DMS53 (cell line): ENCODE measurements at regions not wholly inside any gene's neighbourhood (a gene's known extent, or its start where the extent isn't known, plus 50 kb on each side); places are given as distances from the start of the nearest gene placed in this dataset.
A peak's percentile ranks its signal among the peaks of the same experiment; 100 is the strongest.
"Not testable (repeated sequence)": the region's sequence is repeated elsewhere in the genome, so short reads cannot be mapped to it uniquely, and the experiment has no call there.

Source experiments
- DNase-seq: peaks from one replicate; lab custom pipeline; 2025; lab: John Stamatoyannopoulos, UW

- no peak for DNase-seq
Observed at GRCh38 chr11:96697466-96697865, 307.7 kb downstream of the JRKL start.

DNA sequence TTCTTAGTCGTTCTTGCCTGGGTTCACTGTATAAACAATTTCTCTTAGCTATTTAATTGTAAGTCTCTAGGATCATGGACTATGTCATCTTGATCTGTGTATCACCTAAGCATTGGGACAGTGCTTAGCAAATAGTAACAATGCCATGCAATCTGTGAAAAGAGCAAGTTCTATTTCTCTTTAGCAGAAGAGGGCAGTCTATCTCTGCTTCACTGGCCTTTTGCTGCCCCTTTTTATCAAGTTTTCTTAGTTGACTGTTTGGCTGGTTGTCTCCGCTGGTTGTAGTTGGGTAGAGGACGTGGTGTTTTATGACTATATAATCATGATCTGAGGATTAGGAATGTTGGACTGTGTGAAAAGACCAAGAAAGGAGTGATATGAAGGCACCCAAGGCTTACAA, 315.0 kb downstream of the JRKL start:
- DNase-seq, result peak; percentile 16

DNA sequence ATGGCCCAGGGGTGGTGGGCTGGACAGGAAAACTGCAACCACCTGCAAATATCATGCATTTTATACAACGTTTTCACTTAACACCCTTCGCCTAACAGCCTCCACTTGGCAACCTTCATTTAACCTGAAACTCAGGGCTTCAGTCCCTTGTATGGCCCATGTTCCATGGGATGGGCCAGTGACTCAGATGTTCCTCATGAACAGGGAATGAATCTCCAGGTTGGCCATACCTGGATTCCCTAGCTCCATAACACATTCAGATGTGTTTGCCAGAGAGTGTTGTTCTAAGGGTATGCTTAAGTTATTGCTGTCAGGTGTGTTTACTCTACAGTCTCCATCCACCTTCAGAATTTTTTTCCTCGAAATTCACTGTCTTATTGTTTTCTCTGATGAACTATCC, 316.9 kb downstream of the JRKL start:
- DNase-seq, result no peak

DNA sequence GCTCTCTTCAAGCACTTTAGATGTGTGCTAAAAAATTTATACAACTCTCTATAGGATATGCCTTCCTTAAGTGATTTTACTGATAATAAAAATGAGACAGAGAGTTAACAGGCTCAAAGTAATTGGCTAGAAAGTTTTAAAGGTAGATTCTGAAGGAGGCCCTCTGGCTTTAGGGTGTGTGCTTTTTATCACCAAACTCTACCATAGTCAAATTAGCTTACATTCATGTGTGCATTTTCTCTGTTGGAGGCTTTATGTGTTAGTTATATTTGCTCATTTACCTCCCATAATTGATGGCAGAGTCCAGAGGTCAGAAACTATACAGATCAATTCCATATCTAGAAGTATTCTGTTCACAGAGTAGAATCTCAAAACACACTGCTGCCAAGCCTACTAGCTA, 317.5 kb downstream of the JRKL start:
- no peak for DNase-seq

DNA sequence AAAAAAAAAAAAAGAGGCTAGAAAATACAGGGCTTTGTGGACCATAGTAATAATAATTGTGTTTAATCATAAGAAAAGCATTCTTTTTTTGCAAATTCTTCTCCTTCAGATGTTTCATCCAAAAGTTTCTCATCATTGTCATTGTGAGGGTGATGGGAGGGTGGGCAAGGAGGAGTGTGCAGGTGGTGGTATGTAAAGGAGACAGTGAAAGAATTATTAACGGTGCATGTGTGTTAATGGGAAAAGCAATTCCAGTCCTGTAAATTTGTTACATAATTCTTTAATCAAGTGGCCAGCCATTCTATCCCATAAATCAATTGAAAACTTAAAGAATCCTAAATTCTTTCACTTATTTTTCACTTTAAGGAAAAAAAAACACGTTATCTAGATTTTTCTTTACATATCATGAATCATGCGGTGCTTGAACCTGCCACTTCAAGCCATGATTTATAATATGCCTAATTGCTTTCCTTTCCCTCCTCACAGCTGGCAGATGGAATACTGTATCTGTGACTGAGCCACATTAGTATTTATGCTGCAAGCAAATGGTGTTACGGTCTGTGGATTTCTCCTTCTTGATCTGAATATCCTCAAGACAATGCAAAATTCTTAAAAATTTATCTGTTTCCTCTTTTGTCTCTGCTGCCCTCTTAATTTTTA, 318.5 kb downstream of the JRKL start:
- peak; percentile 65 for DNase-seq

DNA sequence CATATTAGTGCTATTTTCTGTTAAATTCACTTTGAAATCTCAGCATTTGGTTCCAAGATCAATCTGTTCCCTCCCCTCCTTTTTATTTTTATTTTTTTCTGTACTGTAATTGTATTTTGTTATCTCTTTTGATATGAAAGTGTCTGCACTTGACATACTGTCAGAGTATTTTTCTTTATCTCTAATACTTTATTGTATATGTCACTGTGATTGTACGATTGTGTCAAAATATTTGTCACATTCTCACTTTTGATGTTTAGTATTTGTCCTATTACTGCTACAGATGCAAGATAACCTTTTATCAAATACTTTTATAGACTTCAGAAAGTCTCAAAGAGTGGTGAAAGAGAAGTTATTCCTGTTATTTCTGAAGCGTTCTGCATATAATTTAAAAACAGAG, 323.5 kb downstream of the JRKL start:
- DNase-seq, result no peak

DNA sequence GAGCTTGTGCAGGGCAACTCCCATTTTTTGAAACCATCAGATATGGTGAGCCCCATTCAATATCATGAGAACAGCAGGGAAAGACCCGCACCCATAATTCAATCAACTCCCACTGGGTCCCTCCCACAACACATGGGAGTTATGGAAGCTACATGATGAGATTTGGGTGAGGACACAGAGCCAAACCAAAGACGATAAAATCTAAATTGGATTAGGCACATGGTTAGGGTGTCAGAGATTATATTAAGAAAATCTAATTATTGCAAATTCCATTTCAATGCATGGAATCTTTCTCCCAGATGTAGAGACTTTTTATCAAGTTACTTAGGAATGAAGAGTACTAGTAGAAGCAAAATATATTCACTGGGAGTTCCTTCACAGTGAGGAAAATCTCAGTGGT, 324.9 kb downstream of the JRKL start:
- no peak for DNase-seq

DNA sequence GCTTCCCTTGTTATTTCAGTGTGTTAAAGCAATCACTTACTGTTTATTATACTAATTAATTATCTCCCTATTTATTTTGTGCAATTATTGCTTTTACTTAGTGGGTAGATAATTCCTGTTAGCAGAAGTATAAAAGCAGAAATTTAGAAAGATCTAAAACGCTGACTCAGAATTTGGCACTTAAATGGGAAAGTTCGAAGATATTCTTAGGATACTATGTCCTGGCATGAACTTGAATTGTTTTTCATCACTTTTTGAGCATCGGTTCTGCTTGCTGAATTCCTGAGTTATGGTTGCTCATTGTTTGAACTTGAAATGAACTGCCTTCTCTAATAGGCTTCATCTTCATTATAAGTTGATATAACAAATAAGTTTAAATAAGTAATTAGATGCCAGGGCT, 325.4 kb downstream of the JRKL start:
- no peak for DNase-seq

GRCh38 chr11:96736601-96737000, 346.8 kb downstream of the JRKL start:
- no peak for DNase-seq

DNA sequence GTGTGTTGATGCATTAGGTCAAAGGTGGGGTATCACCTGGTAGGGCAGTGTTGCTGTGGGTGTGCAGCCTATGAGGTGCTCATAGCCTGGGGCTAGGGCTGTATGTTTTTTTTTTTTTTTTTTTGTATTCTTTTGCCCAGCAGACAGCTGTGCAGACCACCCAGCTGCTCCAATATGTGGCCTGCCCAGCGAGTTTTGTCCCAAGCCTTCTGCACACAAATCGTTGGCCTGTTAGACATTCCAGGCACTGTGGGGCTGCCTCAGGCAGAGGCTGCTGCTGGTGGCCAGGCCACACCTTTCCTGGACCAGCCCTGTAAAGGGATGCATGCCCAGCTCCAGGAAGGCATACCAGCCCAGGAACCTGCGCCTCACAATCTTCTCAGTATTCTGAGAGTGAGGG, 348.5 kb downstream of the JRKL start:
- DNase-seq, result no peak

DNA sequence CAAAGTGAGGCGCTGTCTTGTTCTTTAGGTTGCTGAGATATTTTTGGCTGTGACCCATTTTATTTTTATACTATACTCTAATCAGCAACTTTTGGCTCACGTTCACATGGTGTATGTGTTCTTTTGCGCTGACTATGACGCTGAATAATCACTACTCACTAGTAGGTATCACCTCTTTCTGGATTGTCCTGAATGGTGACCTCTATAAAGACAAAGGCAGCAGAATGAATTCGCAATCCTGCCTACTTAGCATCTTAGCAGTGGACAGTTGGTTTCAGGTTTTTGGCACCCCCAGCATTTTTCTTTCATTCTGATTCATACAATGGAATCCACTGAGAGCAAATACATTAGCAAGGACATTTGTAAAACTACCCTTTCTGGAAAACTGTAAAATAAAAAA, 351.3 kb downstream of the JRKL start:
- DNase-seq, result no peak

GRCh38 chr11:96744697-96745096, 354.9 kb downstream of the JRKL start:
- DNase-seq, result no peak

DNA sequence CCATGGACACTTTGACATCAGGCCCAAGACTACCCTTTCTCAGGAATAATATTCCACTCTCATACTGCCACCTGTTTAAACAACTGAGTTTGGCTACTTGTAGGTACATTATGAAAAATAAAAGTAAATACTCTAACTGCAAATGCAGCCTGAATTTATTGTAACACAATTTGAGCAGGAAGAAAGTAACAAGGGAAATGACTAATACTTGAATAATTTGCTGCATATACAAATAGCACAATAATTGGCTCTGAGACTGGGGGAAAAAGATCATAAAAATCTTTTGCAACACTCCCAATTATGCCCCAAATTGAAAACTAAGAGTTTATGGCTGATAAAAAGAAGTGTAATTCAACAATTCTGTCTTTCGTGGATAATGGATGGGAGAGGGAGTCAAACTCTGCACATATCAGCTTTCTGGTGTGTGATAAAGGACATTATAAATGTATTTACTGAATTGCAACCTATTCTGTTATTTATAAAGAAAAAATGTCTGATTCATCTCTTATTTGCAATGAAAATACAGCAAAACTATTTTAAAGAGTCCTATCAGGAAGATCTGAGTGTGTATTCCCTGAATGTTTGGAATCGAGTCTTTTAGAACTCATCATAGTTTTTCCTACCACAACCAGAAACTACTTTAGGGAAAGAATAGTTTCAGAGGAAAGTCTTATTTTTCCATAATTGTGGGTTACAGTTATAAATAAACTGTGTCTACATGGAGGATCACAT, 359.0 kb downstream of the JRKL start:
- peak; percentile 41 for DNase-seq

GRCh38 chr11:96751807-96752206, 362.0 kb downstream of the JRKL start:
- not testable (repeated sequence) for DNase-seq

GRCh38 chr11:96752221-96752620, 362.4 kb downstream of the JRKL start:
- DNase-seq, result no peak

GRCh38 chr11:96753997-96754396, 364.2 kb downstream of the JRKL start:
- DNase-seq, result peak; percentile 63

DNA sequence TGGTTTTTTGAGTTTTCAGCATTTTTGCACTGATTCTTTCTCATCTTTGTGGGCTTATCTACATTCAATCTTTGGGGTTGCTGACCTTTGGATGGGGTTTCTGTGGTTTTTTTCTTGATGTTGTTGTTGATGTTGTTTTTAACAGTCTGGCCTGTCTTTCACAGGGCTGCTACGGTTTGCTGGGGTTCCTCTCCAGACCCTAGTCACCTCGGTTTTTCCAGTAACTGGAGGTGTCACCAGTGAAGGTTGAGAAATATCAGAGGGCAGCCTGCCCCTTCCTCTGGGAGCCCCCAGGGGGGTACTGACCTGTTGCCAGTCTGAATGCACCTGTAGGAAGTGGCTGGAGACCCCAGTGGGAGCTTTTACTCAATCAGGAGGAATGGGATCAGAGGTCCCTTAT, 365.4 kb downstream of the JRKL start:
- DNase-seq, result no peak

DNA sequence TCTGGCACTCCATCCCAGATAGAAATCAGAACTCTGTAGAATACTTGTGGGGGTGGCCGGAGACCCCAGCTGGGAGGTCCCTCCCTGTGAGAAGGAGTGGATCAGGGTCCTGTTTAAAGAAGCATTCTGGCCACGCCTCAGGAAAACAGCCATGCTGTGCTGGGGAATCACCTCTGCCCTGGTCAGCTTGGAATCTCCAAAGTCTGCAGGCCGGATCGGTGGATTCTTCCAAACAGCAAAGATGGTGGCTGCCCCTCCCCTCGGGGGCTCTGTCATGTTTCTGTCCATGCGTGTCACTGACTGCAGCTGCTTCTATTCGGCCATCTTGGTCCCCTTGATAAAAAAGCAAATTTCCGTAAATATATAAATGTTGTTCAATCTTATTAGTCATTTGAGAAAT, 365.9 kb downstream of the JRKL start:
- no peak for DNase-seq

- DNase-seq, result no peak
Observed at GRCh38 chr11:96758957-96759356, 369.1 kb downstream of the JRKL start.

- DNase-seq, result no peak
Observed at GRCh38 chr11:96760306-96760705, 370.5 kb downstream of the JRKL start.

- DNase-seq, result no peak
Observed at GRCh38 chr11:96760815-96761214, 371.0 kb downstream of the JRKL start.

GRCh38 chr11:96761451-96761850, 371.6 kb downstream of the JRKL start:
- no peak for DNase-seq

DNA sequence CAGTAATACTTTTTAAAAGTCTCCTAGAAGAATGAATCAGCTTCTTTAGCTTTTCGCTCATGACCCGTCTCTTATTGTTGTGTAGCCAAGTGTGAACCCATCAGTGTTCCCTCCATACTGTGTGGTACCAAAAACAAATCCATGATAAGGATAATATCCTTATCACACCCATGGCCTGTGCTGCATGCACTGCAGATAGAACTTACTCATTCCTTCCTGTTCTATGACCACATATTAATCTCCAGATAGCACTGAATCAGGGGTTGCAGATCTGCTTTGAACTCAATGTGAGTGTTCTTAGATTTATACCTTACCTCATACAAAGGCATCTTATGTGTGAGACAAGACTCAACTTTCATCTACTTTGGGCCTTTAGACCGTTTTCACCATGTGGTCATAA, 373.4 kb downstream of the JRKL start:
- DNase-seq, result no peak

GRCh38 chr11:96778272-96778671, 388.5 kb downstream of the JRKL start:
- no peak for DNase-seq
